Keratinocyte (primary cell): ENCODE measurements at regions not wholly inside any gene's neighbourhood (a gene's known extent, or its start where the extent isn't known, plus 50 kb on each side); places are given as distances from the start of the nearest gene placed in this dataset.

Source experiments
- DNase-seq: peaks from one replicate; pipeline ENCODE4 v3.0.0-alpha.2; 2011; ENCODE audit warnings: low read depth, missing footprints, low spot score
- FAIRE-seq: peaks from 2 replicates; lab custom pipeline; 2011; peaks lifted over from hg19 to GRCh38; lab: Jason Lieb, UNC
- H2AFZ ChIP-seq: 2 replicates; pipeline ENCODE4 v1.6.0; 2012; ENCODE audit warnings: low read length, control low read depth, inconsistent platforms; ENCODE audit not compliant: control insufficient read depth
- H3K27ac ChIP-seq: 2 replicates; pipeline ENCODE4 v1.5.1; 2011; ENCODE audit warnings: low read length; ENCODE audit not compliant: control insufficient read depth, insufficient read depth
- H3K27me3 ChIP-seq: 3 replicates; pipeline ENCODE4 v1.6.0; 2011; ENCODE audit warnings: low read length; ENCODE audit not compliant: control insufficient read depth, insufficient read depth; ENCODE audit errors: extremely low read depth
- H3K36me3 ChIP-seq, 2 experiments: 2 replicates in 1 of 2; 3 replicates in 1 of 2; pipeline ENCODE4 v1.5.1; 2011; ENCODE audit warnings: low read length in 2 of 2, mild to moderate bottlenecking in 1 of 2; ENCODE audit not compliant: control insufficient read depth in 2 of 2, insufficient read depth in 2 of 2; ENCODE audit errors: extremely low read depth in 1 of 2
- H3K4me1 ChIP-seq: 3 replicates; pipeline ENCODE4 v1.5.1; 2011; ENCODE audit warnings: low read length; ENCODE audit not compliant: control insufficient read depth, insufficient read depth; ENCODE audit errors: extremely low read depth
- H3K4me2 ChIP-seq: 3 replicates; pipeline ENCODE4 v1.6.0; 2011; ENCODE audit warnings: low read depth, low read length; ENCODE audit not compliant: control insufficient read depth, insufficient read depth; ENCODE audit errors: extremely low read depth
- H3K4me3 ChIP-seq, 3 experiments: fragments of 200-600 bp in 1 of 3; sonication (generic) in 1 of 3; 2 replicates in 2 of 3; 3 replicates in 1 of 3; pipeline ENCODE4 v1.5.1; 2011 to 2016; ENCODE audit warnings: low read length in 3 of 3, mild to moderate bottlenecking in 3 of 3, control low read depth in 2 of 3, inconsistent platforms in 1 of 3, low read depth in 1 of 3, mixed read lengths in 1 of 3, mixed run types in 1 of 3, moderate library complexity in 1 of 3; ENCODE audit not compliant: control insufficient read depth in 2 of 3, insufficient read depth in 2 of 3; ENCODE audit errors: extremely low read depth in 1 of 3
- H3K79me2 ChIP-seq: 2 replicates; pipeline ENCODE4 v1.6.0; 2012; ENCODE audit warnings: low read length; ENCODE audit not compliant: control insufficient read depth, insufficient read depth
- H3K9ac ChIP-seq: 3 replicates; pipeline ENCODE4 v1.6.0; 2011; ENCODE audit warnings: low read length; ENCODE audit not compliant: control insufficient read depth, insufficient read depth; ENCODE audit errors: extremely low read depth
- H3K9me1 ChIP-seq: 3 replicates; pipeline ENCODE4 v1.6.0; 2011; ENCODE audit warnings: low read length; ENCODE audit not compliant: control insufficient read depth, insufficient read depth; ENCODE audit errors: extremely low read depth
- H3K9me3 ChIP-seq: 2 replicates; pipeline ENCODE4 v1.5.1; 2012; ENCODE audit warnings: low read depth, low read length; ENCODE audit not compliant: control insufficient read depth
- H4K20me1 ChIP-seq: 3 replicates; pipeline ENCODE4 v1.6.0; 2011; ENCODE audit warnings: low read length; ENCODE audit not compliant: control insufficient read depth, insufficient read depth; ENCODE audit errors: extremely low read depth
- CTCF ChIP-seq, 3 experiments: IDR thresholded peaks in 1 of 3; conservative IDR thresholded peaks in 1 of 3; optimal IDR thresholded peaks in 1 of 3; 2 replicates in 2 of 3; 3 replicates in 1 of 3; pipeline versions ENCODE3 to v1.5.1; 2011; ENCODE audit warnings: low read length in 3 of 3, mild to moderate bottlenecking in 3 of 3, moderate library complexity in 2 of 3, control low read depth in 1 of 3, inconsistent platforms in 1 of 3; ENCODE audit not compliant: insufficient read depth in 2 of 3; ENCODE audit errors: extremely low read depth in 1 of 3
- EZH2 ChIP-seq: IDR thresholded peaks from one replicate; pipeline ENCODE4 v1.6.1; 2012; ENCODE audit warnings: inconsistent platforms, mild to moderate bottlenecking, low read length, moderate library complexity
- dilution Hi-C: fragments of 300-500 bp; cut with MboI; formaldehyde crosslinking; loops from one replicate; pipeline ENCODE4 v1.7.0; 2020; ENCODE audit warnings: low sequenced_read_pairs; ENCODE audit not compliant: extremely low pct_ligation_motif_present

DNA sequence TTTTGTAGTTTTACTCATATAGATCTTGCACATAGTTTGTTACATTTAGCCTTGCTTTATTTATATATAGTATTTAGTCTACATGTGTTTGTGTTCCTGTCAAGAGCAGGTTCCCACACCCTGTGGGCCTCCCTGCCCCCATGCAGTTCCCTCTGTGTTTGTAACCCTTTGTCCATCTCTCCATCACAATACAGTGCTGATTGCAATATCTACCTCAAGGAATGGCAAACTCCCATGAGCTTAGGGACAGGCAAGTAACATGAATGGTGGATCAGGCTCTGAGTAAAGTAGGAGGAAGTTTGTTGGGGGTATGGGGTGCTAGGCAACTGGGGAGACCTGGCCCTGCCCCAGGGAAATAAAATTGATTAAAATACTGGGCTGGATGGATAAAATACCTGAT, 151.9 kb upstream of the MYL2 start:
- dilution Hi-C loops: no loop called here
- TF ChIP-seq EZH2 (no peak), CTCF (optimal IDR thresholded peaks at IDR 0.05 in 1 of 3, IDR thresholded peaks at IDR 0.05 in 1 of 3, conservative IDR thresholded peaks at IDR 0.05 in 1 of 3; ENCODE audit: extremely low read depth in 1 of 3, insufficient read depth in 2 of 3, low read length in 3 of 3) (no peak)

GRCh38 chr12:111069886-111070285, 149.5 kb upstream of the MYL2 start:
- no peaks in the 10 kb centered on the region for H3K36me3 ChIP-seq
- dilution Hi-C loops: no loop called here
- no peak for FAIRE-seq

More for the DNA sequence above, 151.9 kb upstream of the MYL2 start:
- no peak for FAIRE-seq
- no peaks in the 10 kb centered on the region for H3K36me3 ChIP-seq
- H3K9ac ChIP-seq: no peak overlapping the region
- no peak overlapping the region for H3K4me3 ChIP-seq
- H3K79me2 ChIP-seq: no peaks in the 10 kb centered on the region
- no peaks in the 10 kb centered on the region for H3K9me1 ChIP-seq
- H3K27ac ChIP-seq: no peak overlapping the region
- no peak overlapping the region for H2AFZ ChIP-seq
- no peaks in the 10 kb centered on the region for H4K20me1 ChIP-seq
- H3K4me2 ChIP-seq: no peak overlapping the region
- DNase-seq: no peak
- H3K4me1 ChIP-seq: no peaks in the 10 kb centered on the region
- no peaks in the 10 kb centered on the region for H3K9me3 ChIP-seq
- H3K27me3 ChIP-seq: peaks cover 17% of the 10 kb centered on the region

More at GRCh38 chr12:111069886-111070285, 149.5 kb upstream of the MYL2 start:
- no peaks in the 10 kb centered on the region for H3K4me1 ChIP-seq
- H2AFZ ChIP-seq: no peak overlapping the region
- H3K79me2 ChIP-seq: no peaks in the 10 kb centered on the region
- H3K9me3 ChIP-seq: no peaks in the 10 kb centered on the region
- H3K4me2 ChIP-seq: no peak overlapping the region
- H3K27me3 ChIP-seq: peaks cover 4% of the 10 kb centered on the region
- H3K9ac ChIP-seq: no peak overlapping the region
- no peak for TF ChIP-seq CTCF (optimal IDR thresholded peaks at IDR 0.05 in 1 of 3, IDR thresholded peaks at IDR 0.05 in 1 of 3, conservative IDR thresholded peaks at IDR 0.05 in 1 of 3; ENCODE audit: extremely low read depth in 1 of 3, insufficient read depth in 2 of 3, low read length in 3 of 3)
- no peak for TF ChIP-seq EZH2
- DNase-seq: no peak
- H3K9me1 ChIP-seq: no peaks in the 10 kb centered on the region
- no peaks in the 10 kb centered on the region for H4K20me1 ChIP-seq
- no peak overlapping the region for H3K4me3 ChIP-seq
- no peak overlapping the region for H3K27ac ChIP-seq
